ENCODE measurements at regions not wholly inside any gene's neighbourhood (a gene's known extent, or its start where the extent isn't known, plus 50 kb on each side); places are given as distances from the start of the nearest gene placed in this dataset.
A peak's percentile ranks its signal among the peaks of the same experiment; 100 is the strongest.

GRCh38 chr6:145178391-145178790, 556.9 kb downstream of the EPM2A start:
- no peak for DNase-seq (ENCODE audit: low read depth)

GRCh38 chr6:145187491-145188206, 547.7 kb downstream of the EPM2A start:
- no peak for DNase-seq (ENCODE audit: low read depth)

GRCh38 chr6:145189836-145190235, 545.5 kb downstream of the EPM2A start:
- no peak for DNase-seq (ENCODE audit: low read depth)

- no peak for DNase-seq (ENCODE audit: low read depth)
Measured at GRCh38 chr6:145194389-145194788, 540.9 kb downstream of the EPM2A start.

GRCh38 chr6:145199961-145200360, 535.4 kb downstream of the EPM2A start:
- peak; percentile 53 for DNase-seq (ENCODE audit: low read depth)

GRCh38 chr6:145204301-145204700, 531.0 kb downstream of the EPM2A start:
- DNase-seq (ENCODE audit: low read depth): no peak

- peak; percentile 86 for DNase-seq (ENCODE audit: low read depth)
Measured at GRCh38 chr6:145206247-145206907, 528.9 kb downstream of the EPM2A start.

- DNase-seq (ENCODE audit: low read depth): no peak
Measured at GRCh38 chr6:145208474-145208873, 526.8 kb downstream of the EPM2A start.

- DNase-seq (ENCODE audit: low read depth): no peak
Measured at GRCh38 chr6:145209272-145209671, 526.0 kb downstream of the EPM2A start.

- DNase-seq (ENCODE audit: low read depth): no peak
Measured at GRCh38 chr6:145212813-145213212, 522.5 kb downstream of the EPM2A start.

- DNase-seq (ENCODE audit: low read depth): no peak
Measured at GRCh38 chr6:145213614-145214013, 521.7 kb downstream of the EPM2A start.

- DNase-seq (ENCODE audit: low read depth): peak; percentile 18
Measured at GRCh38 chr6:145214570-145214969, 520.8 kb downstream of the EPM2A start.

GRCh38 chr6:145224450-145224849, 510.9 kb downstream of the EPM2A start:
- DNase-seq (ENCODE audit: low read depth): no peak

GRCh38 chr6:145225500-145225899, 509.8 kb downstream of the EPM2A start:
- no peak for DNase-seq (ENCODE audit: low read depth)

- no peak for DNase-seq (ENCODE audit: low read depth)
Measured at GRCh38 chr6:145227593-145227992, 507.7 kb downstream of the EPM2A start.

GRCh38 chr6:145228962-145229582, 506.2 kb downstream of the EPM2A start:
- no peak for DNase-seq (ENCODE audit: low read depth)

GRCh38 chr6:145233955-145234354, 501.4 kb downstream of the EPM2A start:
- no peak for DNase-seq (ENCODE audit: low read depth)

GRCh38 chr6:145235207-145235606, 500.1 kb downstream of the EPM2A start:
- DNase-seq (ENCODE audit: low read depth): no peak

GRCh38 chr6:145238787-145239186, 496.5 kb downstream of the EPM2A start:
- no peak for DNase-seq (ENCODE audit: low read depth)

GRCh38 chr6:145241039-145241438, 494.3 kb downstream of the EPM2A start:
- DNase-seq (ENCODE audit: low read depth): peak; percentile 62

GRCh38 chr6:145241721-145242120, 493.6 kb downstream of the EPM2A start:
- DNase-seq (ENCODE audit: low read depth): no peak

GRCh38 chr6:145244349-145245100, 490.8 kb downstream of the EPM2A start:
- no peak for DNase-seq (ENCODE audit: low read depth)

- DNase-seq (ENCODE audit: low read depth): peak; percentile 16
Measured at GRCh38 chr6:145245119-145245518, 490.2 kb downstream of the EPM2A start.

Measured in fibroblast of gingiva (primary cell).